Fibroblast of lung (primary cell): ENCODE measurements at regions not wholly inside any gene's neighbourhood (a gene's known extent, or its start where the extent isn't known, plus 50 kb on each side); places are given as distances from the start of the nearest gene placed in this dataset.

Experiments used
- EZH2 ChIP-seq: IDR thresholded peaks from 2 replicates; pipeline ENCODE4 v1.5.1; 2012; ENCODE audit warnings: low read length, control low read depth, mild to moderate bottlenecking; ENCODE audit errors: missing control alignments
- TF ChIP-seq, protein P1 (sequence below), 2 donors: IDR thresholded peaks in 1 of 2; conservative IDR thresholded peaks in 1 of 2; 1 replicate in 1 of 2; 2 replicates in 1 of 2; pipeline ENCODE4 v1.5.1; 2011 to 2012; ENCODE audit warnings: low read length in 2 of 2, control low read depth in 1 of 2, inconsistent platforms in 1 of 2, low read depth in 1 of 2, mild to moderate bottlenecking in 1 of 2

DNA sequence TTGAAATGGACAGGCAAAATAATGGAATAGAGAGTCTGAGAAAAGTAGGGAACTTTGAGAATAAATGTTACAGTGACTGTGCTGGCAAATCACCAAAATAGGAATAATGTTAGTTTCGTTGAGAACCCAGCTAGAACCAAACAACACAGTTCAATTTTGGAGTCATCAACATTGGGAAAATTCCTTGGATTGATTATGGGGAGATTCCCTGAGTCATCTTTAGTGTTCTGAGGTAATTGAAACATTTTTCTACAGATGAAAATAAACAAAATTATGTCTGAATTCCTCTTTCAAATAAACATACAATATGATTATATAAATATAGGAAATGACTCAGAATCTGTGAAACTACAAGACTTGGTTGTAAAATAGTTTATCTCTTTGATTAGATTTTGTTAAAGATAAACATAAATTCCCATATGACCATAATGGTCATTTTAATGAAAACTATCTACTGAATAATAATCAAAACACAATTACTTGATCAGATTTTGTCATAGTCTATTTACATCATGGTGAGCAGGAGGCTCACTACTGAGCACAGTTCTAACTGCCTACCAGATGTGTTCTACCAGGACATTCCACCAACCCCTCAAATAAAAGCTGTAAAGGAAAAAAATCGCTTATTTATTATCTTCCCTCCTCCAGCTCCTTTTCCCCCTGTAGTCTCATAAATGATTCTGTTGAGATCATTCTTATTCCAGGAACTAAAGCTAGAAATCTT is 51.4 kb upstream of the GABRA2 start:
- TF ChIP-seq, protein P1, sequence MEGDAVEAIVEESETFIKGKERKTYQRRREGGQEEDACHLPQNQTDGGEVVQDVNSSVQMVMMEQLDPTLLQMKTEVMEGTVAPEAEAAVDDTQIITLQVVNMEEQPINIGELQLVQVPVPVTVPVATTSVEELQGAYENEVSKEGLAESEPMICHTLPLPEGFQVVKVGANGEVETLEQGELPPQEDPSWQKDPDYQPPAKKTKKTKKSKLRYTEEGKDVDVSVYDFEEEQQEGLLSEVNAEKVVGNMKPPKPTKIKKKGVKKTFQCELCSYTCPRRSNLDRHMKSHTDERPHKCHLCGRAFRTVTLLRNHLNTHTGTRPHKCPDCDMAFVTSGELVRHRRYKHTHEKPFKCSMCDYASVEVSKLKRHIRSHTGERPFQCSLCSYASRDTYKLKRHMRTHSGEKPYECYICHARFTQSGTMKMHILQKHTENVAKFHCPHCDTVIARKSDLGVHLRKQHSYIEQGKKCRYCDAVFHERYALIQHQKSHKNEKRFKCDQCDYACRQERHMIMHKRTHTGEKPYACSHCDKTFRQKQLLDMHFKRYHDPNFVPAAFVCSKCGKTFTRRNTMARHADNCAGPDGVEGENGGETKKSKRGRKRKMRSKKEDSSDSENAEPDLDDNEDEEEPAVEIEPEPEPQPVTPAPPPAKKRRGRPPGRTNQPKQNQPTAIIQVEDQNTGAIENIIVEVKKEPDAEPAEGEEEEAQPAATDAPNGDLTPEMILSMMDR (conservative IDR thresholded peaks at IDR 0.05 in 1 of 2, IDR thresholded peaks at IDR 0.05 in 1 of 2; ENCODE audit: low read depth in 1 of 2, low read length in 2 of 2) = no peak
- TF ChIP-seq EZH2 = no peak
